Activated T-cell treated with anti-CD3 and anti-CD28 coated beads, Interleukin-2, amount 50 U/mL, for 72 hours (primary cell): ENCODE measurements at regions not wholly inside any gene's neighbourhood (a gene's known extent, or its start where the extent isn't known, plus 50 kb on each side); places are given as distances from the start of the nearest gene placed in this dataset.
"Not testable (repeated sequence)": the region's sequence is repeated elsewhere in the genome, so short reads cannot be mapped to it uniquely, and the experiment has no call there.

ENCODE experiments used
- ATAC-seq, 2 donors: fragments of 150-1000 bp; cut with Tn5 transposase; replicated peaks in 1 of 2; 2 replicates each; pipeline ENCODE4 v1.10.0; 2021; ENCODE audit warnings: moderate library complexity in 2 of 2, mild to moderate bottlenecking in 1 of 2
- DNase-seq, 2 donors: peaks; one replicate each; pipeline ENCODE4 v3.0.0; 2021 to 2022; ENCODE audit warnings: mixed read lengths in 1 of 2
- H3K27ac Mint-ChIP-seq: one replicate; pipeline ENCODE4 v1.8.0; 2022; ENCODE audit warnings: mild to moderate bottlenecking, moderate library complexity, mixed read lengths
- H3K27me3 Mint-ChIP-seq: one replicate; pipeline ENCODE4 v1.8.0; 2022; ENCODE audit warnings: low read depth, mixed read lengths
- H3K36me3 Mint-ChIP-seq, 2 donors: one replicate each; pipeline ENCODE4 v1.8.0; 2022; ENCODE audit warnings: mixed read lengths in 2 of 2, mild to moderate bottlenecking in 1 of 2; ENCODE audit not compliant: insufficient read depth in 2 of 2
- H3K4me1 Mint-ChIP-seq: one replicate; pipeline ENCODE4 v1.8.0; 2022; ENCODE audit warnings: low read depth, mixed read lengths
- H3K4me3 Mint-ChIP-seq, 2 donors: one replicate each; pipeline ENCODE4 v1.8.0; 2022; ENCODE audit warnings: mild to moderate bottlenecking in 2 of 2, mixed read lengths in 2 of 2, moderate library complexity in 2 of 2
- H3K9me3 Mint-ChIP-seq, 2 donors: one replicate each; pipeline ENCODE4 v1.8.0; 2022; ENCODE audit warnings: mixed read lengths in 2 of 2

DNA sequence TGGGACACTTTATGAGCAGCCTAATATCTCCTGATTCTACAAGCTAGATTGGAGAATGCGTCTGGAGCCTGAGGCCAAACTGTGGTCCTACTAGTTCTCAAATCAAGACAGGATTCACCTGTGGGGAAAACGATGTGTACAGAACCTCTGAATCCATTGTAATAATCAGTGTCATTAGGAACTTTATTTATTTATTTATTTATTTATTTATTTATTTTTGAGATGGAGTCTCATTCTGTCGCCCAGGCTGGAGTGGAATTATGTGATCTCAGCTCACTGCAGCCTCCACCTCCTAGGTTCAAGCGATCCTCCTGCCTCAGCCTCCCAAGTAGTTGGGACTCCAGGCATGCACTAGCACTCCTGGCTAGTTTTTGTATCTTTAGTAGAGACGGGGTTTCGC lies 52.6 kb upstream of the KIF26B start:
- H3K4me3 Mint-ChIP-seq, H3K9me3 Mint-ChIP-seq, H3K4me1 Mint-ChIP-seq, ATAC-seq, DNase-seq, H3K27ac Mint-ChIP-seq, H3K27me3 Mint-ChIP-seq, H3K36me3 Mint-ChIP-seq: not testable (repeated sequence)

DNA sequence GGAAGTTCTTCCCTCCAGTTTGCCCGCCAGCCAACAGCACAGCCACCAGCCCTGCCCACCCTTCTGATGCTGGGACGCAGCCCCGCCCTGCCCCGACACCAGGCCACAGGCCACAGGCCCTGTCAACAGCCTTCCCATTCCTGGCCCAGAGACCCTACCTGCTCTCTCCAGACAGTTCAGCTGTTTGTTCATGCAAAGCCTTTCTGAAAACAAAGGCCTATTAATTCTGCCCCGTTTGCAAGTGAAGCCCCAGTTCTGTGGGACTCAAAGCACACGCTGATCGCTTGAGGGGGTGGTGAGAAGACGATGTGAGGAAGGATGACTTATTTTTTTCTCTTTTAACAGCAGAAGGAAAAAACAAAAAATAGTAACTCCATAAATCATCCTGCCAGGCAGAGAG lies 55.4 kb upstream of the KIF26B start:
- no peak overlapping the region for H3K4me3 Mint-ChIP-seq
- H3K36me3 Mint-ChIP-seq, result no peaks in the 10 kb centered on the region
- H3K27me3 Mint-ChIP-seq, result no peaks in the 10 kb centered on the region
- no peaks in the 10 kb centered on the region for H3K9me3 Mint-ChIP-seq
- DNase-seq (no peak), ATAC-seq (no peak)
- H3K4me1 Mint-ChIP-seq, result no peaks in the 10 kb centered on the region
- H3K27ac Mint-ChIP-seq, result no peak overlapping the region

DNA sequence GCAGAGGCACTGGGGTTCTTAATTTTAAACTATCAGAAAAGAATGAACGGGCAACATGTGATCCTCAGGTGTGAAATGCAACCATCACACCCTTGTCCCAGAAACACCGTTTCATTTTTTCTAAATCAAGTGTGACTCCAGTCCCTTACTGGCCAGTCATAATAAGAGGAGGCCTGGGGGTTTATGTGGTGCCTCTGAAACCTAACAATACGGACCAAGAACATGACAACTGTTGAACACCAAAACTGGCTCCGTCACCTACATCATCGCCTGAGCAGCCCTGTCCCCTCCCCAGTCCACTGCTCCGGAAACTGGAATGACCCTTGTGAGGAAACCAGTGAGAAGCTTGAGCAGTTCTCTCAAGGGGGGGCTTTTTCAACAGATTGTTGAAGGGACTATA lies 55.9 kb upstream of the KIF26B start:
- DNase-seq (no peak), ATAC-seq (no peak)
- Mint-ChIP-seq H3K36me3 (no peaks in the 10 kb centered on the region), H3K4me3 (no peak overlapping the region), H3K9me3 (no peaks in the 10 kb centered on the region), H3K27ac (no peak overlapping the region), H3K4me1 (no peaks in the 10 kb centered on the region), H3K27me3 (no peaks in the 10 kb centered on the region)

DNA sequence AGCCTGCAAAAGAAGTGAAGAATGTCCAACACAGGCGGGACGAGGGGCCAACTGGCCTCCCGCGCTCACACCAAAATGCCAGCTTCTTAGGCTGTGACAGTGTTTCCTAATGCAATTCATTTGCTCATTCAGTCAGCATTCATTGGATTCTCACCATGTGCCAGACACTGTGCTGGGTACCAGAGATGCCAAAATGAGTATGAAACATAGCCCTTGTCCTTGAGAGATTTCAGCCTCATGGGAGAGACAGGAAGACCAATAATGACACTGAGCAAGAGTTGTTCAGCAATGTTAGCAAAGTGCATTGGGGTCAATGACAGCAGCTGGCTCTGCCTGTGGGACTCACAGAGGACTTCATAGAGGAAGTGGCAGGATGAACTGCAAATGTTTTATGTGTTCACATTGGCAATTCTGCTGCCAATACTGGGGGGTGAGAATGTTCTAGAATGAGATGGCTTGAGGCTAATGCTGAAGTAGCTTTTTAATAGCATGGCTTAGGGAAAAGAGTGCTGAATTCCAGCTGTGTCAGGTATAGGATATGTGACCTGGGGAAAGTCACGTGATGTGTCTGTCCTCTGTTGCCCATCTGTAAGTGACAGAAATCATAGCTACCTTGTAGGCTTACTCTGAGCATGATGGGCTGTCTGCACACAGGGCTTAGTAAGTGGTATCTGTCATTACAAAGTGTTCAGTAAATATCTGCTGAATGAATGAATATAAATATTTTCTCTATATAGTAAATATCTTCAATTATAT lies 58.3 kb upstream of the KIF26B start:
- H3K36me3 Mint-ChIP-seq, result no peaks in the 10 kb centered on the region
- no peaks in the 10 kb centered on the region for H3K4me1 Mint-ChIP-seq
- no peaks in the 10 kb centered on the region for H3K9me3 Mint-ChIP-seq
- no peaks in the 10 kb centered on the region for H3K27me3 Mint-ChIP-seq
- DNase-seq (no peak), ATAC-seq (no peak)
- no peak overlapping the region for H3K4me3 Mint-ChIP-seq
- H3K27ac Mint-ChIP-seq, result no peak overlapping the region

DNA sequence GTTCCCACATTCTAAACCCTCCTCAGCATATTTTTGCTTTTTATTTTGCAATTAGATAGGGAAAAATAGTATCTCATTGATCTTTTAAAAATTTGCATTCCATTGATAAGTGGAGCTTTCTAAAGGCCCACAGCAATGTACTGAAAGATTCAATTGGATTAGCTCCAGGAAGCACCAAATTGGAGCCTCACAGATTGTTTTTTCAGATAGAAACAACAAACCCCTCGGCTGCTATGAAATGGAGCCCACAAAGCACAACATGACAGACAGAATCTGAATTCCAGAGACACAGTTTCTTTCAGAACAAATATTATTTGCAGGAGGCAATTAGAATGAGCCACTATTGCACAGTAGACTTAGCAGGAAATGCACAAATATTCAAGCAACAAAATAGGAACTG lies 58.9 kb upstream of the KIF26B start:
- no peaks in the 10 kb centered on the region for H3K4me1 Mint-ChIP-seq
- DNase-seq (no peak), ATAC-seq (no peak)
- no peak overlapping the region for H3K4me3 Mint-ChIP-seq
- H3K9me3 Mint-ChIP-seq, result no peaks in the 10 kb centered on the region
- no peaks in the 10 kb centered on the region for H3K36me3 Mint-ChIP-seq
- no peak overlapping the region for H3K27ac Mint-ChIP-seq
- no peaks in the 10 kb centered on the region for H3K27me3 Mint-ChIP-seq

DNA sequence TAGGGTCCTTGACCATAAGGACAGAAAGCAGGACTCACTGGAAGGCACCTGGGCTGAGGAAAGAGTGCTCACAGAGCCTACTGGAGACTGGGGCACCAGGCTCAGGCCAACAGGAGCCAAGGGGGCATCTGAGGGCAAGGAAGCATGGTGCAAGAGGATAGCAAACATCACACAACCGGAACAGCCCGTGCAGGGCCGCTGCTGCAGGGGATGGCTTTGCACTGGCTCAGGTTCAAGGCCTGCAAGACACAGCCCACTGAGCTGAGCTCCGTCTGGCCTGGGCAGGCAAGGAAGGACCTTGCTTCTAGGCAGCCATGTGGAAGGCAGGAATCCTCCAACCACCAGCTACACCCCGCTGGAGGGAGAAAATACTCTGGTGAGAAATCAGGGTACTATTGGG lies 59.8 kb upstream of the KIF26B start:
- Mint-ChIP-seq H3K4me1 (no peaks in the 10 kb centered on the region), H3K36me3 (no peaks in the 10 kb centered on the region), H3K27me3 (no peaks in the 10 kb centered on the region), H3K9me3 (no peaks in the 10 kb centered on the region), H3K27ac (no peak overlapping the region), H3K4me3 (no peak overlapping the region)
- no peak for ATAC-seq
- no peak for DNase-seq

DNA sequence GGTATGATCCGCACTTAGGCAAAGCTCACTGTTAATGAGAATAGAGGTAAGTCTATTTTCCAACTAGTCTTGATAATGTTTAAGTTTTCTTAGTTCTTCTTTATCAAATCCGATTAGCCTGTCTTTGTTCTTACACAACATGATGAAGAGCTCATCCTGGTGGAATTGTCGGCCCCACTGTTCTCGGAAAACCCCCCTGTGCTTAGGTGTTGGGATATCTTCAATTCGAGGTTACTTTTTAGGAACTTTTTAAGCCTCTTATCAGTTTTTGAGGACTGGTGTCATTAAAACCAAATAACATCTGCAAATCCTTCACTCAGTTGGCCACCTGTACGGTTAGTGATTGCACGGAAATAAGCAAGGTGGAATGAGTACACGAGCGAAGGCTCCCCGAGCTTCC lies 60.7 kb upstream of the KIF26B start:
- ATAC-seq (no peak), DNase-seq (no peak)
- Mint-ChIP-seq H3K9me3 (no peaks in the 10 kb centered on the region), H3K4me1 (no peaks in the 10 kb centered on the region), H3K27me3 (no peaks in the 10 kb centered on the region), H3K27ac (no peak overlapping the region), H3K4me3 (no peak overlapping the region), H3K36me3 (no peaks in the 10 kb centered on the region)

DNA sequence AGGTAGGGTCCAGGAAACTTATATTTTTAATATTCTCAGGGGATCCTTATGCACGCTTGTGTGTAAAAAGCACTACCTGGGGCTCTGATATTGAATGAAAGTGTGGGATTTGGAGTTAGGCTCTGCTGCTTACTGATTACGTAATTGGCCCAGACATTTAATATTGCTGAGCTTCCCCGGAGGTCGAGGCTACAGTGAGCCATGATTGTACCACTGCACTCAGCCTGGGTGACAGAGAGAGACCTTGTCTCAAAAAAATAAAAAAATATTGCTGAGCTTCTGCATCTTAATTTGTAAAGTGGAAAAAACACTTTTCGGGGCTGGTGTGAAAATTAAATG lies 62.2 kb upstream of the KIF26B start:
- DNase-seq, result no peak
- no peaks in the 10 kb centered on the region for H3K4me1 Mint-ChIP-seq
- no peak overlapping the region for H3K27ac Mint-ChIP-seq
- H3K36me3 Mint-ChIP-seq, result no peaks in the 10 kb centered on the region
- H3K4me3 Mint-ChIP-seq, result no peak overlapping the region
- H3K27me3 Mint-ChIP-seq, result no peaks in the 10 kb centered on the region
- no peaks in the 10 kb centered on the region for H3K9me3 Mint-ChIP-seq
- ATAC-seq, result no peak

DNA sequence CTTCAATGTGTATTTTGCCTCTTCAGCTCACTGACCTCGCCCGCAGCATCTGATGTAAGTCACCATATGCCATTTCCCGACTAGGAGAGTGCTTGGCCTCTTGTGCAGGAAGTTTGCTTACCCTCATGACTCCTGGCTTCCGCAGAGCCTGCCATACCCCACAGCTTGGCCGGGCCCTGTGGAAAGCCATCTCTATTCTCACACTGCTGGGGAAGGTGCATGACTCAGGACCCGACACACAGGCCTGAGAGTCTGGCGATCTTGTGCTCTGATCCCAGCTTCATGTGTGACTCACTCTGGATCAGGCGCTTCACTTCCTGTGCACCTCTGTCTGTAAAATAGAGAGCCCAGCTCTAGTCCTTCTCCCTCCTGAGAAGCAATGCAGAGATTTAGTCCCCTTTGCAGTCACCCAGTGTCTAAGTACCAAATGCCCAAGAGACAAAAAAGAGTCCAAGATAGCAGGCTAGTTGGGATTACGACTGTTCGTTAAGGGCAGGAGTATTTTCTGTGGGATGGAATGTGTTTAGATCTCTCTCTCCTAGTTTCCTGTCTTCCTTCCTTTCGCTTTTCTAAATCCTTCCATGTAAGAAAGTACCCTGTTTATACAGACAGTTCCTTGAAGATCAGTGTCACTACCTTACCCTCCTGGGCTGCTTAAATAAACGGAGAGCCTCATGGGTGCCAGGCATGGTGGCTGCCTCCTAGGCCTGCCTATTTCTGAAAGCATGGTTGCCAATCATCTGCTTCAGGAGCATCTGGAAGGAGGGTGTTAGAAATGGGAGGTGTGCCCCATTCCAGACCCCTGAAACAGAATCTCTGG lies 62.8 kb upstream of the KIF26B start:
- Mint-ChIP-seq H3K36me3 (no peaks in the 10 kb centered on the region), H3K27ac (no peak overlapping the region), H3K9me3 (no peaks in the 10 kb centered on the region), H3K27me3 (no peaks in the 10 kb centered on the region), H3K4me3 (no peak overlapping the region), H3K4me1 (no peaks in the 10 kb centered on the region)
- ATAC-seq (no peak), DNase-seq (no peak)

DNA sequence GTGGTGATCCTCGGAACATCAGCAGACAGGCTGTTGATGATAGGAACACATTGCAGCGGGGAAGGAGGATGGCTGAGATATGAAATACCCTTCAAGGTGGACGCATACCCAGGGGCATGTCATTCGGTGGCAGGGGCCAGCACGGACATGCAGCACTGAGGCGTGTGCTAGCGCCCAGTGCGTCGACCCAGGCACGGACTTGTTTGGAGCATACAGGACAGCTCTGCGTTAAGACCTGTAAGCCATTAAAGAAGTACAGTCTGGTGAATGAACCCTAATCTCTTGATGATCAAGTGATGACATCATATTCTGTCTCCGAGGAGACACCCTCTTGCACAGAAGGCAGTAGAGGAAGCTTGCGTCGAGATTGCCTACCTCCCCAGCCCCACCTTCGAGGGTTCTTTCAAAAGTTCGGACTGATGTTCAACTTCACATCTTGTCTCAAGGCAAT lies 63.6 kb upstream of the KIF26B start:
- DNase-seq, result no peak
- no peaks in the 10 kb centered on the region for H3K9me3 Mint-ChIP-seq
- no peaks in the 10 kb centered on the region for H3K27me3 Mint-ChIP-seq
- no peak overlapping the region for H3K4me3 Mint-ChIP-seq
- ATAC-seq, result no peak
- no peak overlapping the region for H3K27ac Mint-ChIP-seq
- H3K36me3 Mint-ChIP-seq, result no peaks in the 10 kb centered on the region
- H3K4me1 Mint-ChIP-seq, result no peaks in the 10 kb centered on the region

DNA sequence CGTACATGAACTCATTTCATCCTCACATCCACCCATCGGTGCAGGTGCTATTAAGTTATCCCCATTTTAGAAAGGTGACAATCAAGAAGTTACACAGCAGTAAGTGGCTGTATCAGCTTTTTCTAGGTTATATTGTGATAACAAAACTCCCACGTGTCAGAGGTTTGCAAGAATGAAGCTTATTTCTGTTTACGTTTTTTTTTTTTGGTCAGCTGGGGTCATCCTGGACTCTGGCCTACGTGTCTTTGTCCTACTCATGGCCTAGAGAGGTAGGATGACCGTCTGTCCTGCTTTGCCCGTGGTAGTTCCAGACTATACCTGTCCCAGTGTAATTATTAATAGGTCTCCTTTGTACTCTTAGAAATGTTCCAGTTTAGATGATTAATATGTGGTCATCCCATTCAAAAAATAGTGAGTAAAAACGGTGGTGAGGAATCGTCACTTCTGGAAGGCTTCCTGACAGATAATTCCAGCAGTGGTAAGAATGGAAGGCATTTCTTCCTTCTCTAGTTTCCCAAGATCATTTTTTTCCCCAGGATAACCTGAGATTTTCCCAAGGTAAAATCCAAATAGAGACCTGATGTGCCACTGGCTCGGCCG lies 64.2 kb upstream of the KIF26B start:
- no peaks in the 10 kb centered on the region for H3K9me3 Mint-ChIP-seq
- no peak for DNase-seq
- H3K36me3 Mint-ChIP-seq, result no peaks in the 10 kb centered on the region
- ATAC-seq, result no peak
- peaks cover 4% of the 10 kb centered on the region for H3K4me1 Mint-ChIP-seq
- H3K27me3 Mint-ChIP-seq, result no peaks in the 10 kb centered on the region
- H3K27ac Mint-ChIP-seq, result no peak overlapping the region
- H3K4me3 Mint-ChIP-seq, result no peak overlapping the region

DNA sequence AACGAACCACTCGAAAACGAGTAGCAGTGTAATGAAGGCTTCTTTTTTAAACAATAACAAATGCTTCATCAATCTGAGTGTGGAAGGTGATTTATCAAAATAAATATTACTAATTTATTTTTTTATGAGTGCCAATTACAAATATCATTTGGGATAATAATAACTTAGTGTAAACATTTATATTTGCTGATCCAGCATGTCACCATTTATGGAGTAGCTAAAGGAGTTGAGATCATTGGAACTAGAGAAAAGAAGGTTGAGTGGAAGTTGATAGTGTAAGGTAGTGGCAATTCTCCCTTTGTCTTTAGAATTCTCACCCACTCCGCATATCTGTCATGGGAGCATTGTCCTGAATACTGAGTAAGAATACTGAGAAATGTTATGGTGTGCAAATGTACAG lies 67.1 kb upstream of the KIF26B start:
- no peak for ATAC-seq
- peaks cover 10% of the 10 kb centered on the region for H3K4me1 Mint-ChIP-seq
- no peak overlapping the region for H3K27ac Mint-ChIP-seq
- no peaks in the 10 kb centered on the region for H3K9me3 Mint-ChIP-seq
- no peaks in the 10 kb centered on the region for H3K36me3 Mint-ChIP-seq
- H3K27me3 Mint-ChIP-seq, result no peaks in the 10 kb centered on the region
- no peak for DNase-seq
- H3K4me3 Mint-ChIP-seq, result no peak overlapping the region

DNA sequence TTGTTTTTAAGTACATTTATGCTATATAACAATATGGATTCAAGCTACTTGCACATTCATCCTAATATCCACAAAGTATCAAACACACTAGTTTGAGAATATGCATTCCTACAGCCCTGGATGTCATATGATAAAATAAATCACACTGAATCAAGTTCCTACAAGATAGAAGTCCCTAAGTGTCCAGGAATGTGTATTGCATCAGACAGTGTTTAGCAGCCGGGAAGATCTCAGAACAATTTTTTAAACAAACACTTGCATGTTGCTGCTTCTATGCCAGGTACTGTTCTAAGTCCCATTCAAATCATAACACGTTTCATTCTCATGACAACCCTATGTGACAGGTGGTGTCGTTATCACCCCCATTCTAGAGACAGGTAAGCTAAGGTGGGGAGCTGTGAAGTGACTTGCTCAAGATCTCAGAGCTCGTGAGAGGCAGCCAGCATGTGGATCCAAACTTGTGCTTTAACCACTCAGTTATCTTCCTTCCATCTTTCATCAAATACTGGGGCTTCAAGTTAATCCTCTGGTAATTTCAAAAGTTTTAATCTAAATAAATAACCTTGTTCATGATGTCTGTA lies 68.3 kb upstream of the KIF26B start:
- DNase-seq (no peak), ATAC-seq (no peak)
- H3K4me1 Mint-ChIP-seq, result peaks cover 10% of the 10 kb centered on the region
- H3K36me3 Mint-ChIP-seq, result no peaks in the 10 kb centered on the region
- H3K27me3 Mint-ChIP-seq, result no peaks in the 10 kb centered on the region
- H3K27ac Mint-ChIP-seq, result no peak overlapping the region
- H3K9me3 Mint-ChIP-seq, result no peaks in the 10 kb centered on the region
- no peak overlapping the region for H3K4me3 Mint-ChIP-seq
